K562 (cell line): ENCODE measurements at regions not wholly inside any gene's neighbourhood (a gene's known extent, or its start where the extent isn't known, plus 50 kb on each side); places are given as distances from the start of the nearest gene placed in this dataset.

Experiments
- CBX1 ChIP-seq: sonication (generic); IDR thresholded peaks from 2 replicates; pipeline ENCODE4 v1.6.1; 2016; ENCODE audit warnings: antibody characterized with exemption, low read depth, mild to moderate bottlenecking
- NFXL1 ChIP-seq: fragments of 450-650 bp; formaldehyde crosslinking; IDR thresholded peaks from 2 replicates; pipeline ENCODE4 v1.4.0; 2021; ENCODE audit warnings: mild to moderate bottlenecking
- PRDM10 ChIP-seq: fragments of 450-650 bp; IDR thresholded peaks from 2 replicates; pipeline ENCODE4 v1.6.1; 2018; ENCODE audit not compliant: partially characterized antibody
- ZBTB7A ChIP-seq: IDR thresholded peaks from 2 replicates; pipeline ENCODE4 v1.6.1; 2011; ENCODE audit warnings: low read depth, mild to moderate bottlenecking, low read length, moderate library complexity, borderline replicate concordance; ENCODE audit not compliant: control insufficient read depth
- ZNF431 ChIP-seq: sonication (generic); formaldehyde crosslinking; IDR thresholded peaks from 2 replicates; pipeline ENCODE4 v1.8.0; 2022; ENCODE audit warnings: mild to moderate bottlenecking, missing genetic modification reagents
- ZNF436 ChIP-seq: fragments of 250-450, 450-650 bp; sonication (Bioruptor Pico); formaldehyde crosslinking; IDR thresholded peaks from 2 replicates; pipeline ENCODE4 v1.7.0; 2020; ENCODE audit warnings: mild to moderate bottlenecking
- ZZZ3 ChIP-seq: fragments of 450-650 bp; IDR thresholded peaks from 2 replicates; pipeline ENCODE4 v1.6.1; 2016; ENCODE audit warnings: antibody characterized with exemption, mild to moderate bottlenecking, moderate library complexity
- TF ChIP-seq, protein P1 (sequence below): sonication (generic); formaldehyde crosslinking; IDR thresholded peaks from 2 replicates; pipeline ENCODE4 v1.8.0; 2022; ENCODE audit warnings: missing genetic modification reagents, mild to moderate bottlenecking, moderate library complexity, borderline replicate concordance
- TF ChIP-seq, protein P2 (sequence below): sonication (generic); formaldehyde crosslinking; IDR thresholded peaks from 2 replicates; pipeline ENCODE4 v1.8.0; 2023; ENCODE audit warnings: missing genetic modification reagents, mild to moderate bottlenecking, borderline replicate concordance

DNA sequence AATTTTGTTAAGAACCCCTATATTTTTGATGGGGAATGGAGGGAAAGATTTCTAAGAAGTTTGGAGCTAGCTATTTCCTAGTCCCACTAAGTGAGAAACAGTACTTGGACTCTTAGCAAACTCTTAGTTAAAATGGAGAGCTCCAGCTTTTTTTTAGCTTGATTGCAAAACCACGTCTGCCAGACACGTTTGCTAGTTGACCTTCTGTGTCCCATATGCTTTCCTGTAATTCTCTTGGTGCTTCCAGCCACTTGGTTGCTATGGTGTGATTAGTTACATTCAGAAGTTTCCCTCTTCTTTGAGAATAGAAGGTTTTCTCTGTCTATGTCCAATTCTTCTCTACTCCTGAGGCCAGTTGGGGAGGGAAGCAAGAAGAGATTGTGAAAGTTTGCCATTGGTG, 417.0 kb upstream of the TLE4 start (continued):
- TF ChIP-seq PRDM10: no peak
- TF ChIP-seq, protein P1, sequence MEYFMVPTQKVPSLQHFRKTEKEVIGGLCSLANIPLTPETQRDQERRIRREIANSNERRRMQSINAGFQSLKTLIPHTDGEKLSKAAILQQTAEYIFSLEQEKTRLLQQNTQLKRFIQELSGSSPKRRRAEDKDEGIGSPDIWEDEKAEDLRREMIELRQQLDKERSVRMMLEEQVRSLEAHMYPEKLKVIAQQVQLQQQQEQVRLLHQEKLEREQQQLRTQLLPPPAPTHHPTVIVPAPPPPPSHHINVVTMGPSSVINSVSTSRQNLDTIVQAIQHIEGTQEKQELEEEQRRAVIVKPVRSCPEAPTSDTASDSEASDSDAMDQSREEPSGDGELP (CRISPR knock-in tag): no peak
- TF ChIP-seq NFXL1 (CRISPR knock-in tag): no peak
- no peak for TF ChIP-seq ZBTB7A
- no peak for TF ChIP-seq CBX1
- no peak for TF ChIP-seq ZNF431
- TF ChIP-seq, protein P2, sequence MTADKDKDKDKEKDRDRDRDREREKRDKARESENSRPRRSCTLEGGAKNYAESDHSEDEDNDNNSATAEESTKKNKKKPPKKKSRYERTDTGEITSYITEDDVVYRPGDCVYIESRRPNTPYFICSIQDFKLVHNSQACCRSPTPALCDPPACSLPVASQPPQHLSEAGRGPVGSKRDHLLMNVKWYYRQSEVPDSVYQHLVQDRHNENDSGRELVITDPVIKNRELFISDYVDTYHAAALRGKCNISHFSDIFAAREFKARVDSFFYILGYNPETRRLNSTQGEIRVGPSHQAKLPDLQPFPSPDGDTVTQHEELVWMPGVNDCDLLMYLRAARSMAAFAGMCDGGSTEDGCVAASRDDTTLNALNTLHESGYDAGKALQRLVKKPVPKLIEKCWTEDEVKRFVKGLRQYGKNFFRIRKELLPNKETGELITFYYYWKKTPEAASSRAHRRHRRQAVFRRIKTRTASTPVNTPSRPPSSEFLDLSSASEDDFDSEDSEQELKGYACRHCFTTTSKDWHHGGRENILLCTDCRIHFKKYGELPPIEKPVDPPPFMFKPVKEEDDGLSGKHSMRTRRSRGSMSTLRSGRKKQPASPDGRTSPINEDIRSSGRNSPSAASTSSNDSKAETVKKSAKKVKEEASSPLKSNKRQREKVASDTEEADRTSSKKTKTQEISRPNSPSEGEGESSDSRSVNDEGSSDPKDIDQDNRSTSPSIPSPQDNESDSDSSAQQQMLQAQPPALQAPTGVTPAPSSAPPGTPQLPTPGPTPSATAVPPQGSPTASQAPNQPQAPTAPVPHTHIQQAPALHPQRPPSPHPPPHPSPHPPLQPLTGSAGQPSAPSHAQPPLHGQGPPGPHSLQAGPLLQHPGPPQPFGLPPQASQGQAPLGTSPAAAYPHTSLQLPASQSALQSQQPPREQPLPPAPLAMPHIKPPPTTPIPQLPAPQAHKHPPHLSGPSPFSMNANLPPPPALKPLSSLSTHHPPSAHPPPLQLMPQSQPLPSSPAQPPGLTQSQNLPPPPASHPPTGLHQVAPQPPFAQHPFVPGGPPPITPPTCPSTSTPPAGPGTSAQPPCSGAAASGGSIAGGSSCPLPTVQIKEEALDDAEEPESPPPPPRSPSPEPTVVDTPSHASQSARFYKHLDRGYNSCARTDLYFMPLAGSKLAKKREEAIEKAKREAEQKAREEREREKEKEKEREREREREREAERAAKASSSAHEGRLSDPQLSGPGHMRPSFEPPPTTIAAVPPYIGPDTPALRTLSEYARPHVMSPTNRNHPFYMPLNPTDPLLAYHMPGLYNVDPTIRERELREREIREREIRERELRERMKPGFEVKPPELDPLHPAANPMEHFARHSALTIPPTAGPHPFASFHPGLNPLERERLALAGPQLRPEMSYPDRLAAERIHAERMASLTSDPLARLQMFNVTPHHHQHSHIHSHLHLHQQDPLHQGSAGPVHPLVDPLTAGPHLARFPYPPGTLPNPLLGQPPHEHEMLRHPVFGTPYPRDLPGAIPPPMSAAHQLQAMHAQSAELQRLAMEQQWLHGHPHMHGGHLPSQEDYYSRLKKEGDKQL (CRISPR knock-in tag): no peak
- TF ChIP-seq ZZZ3: no peak
- TF ChIP-seq ZNF436: no peak
- TF ChIP-seq, all 486 proteins: peak for 0
